ELF-1 (cell line): ENCODE measurements at regions not wholly inside any gene's neighbourhood (a gene's known extent, or its start where the extent isn't known, plus 50 kb on each side); places are given as distances from the start of the nearest gene placed in this dataset.

Experiments
- DNase-seq: peaks from one replicate; pipeline ENCODE4 v3.0.0-alpha.2; 2016; ENCODE audit warnings: low read depth, low spot score

DNA sequence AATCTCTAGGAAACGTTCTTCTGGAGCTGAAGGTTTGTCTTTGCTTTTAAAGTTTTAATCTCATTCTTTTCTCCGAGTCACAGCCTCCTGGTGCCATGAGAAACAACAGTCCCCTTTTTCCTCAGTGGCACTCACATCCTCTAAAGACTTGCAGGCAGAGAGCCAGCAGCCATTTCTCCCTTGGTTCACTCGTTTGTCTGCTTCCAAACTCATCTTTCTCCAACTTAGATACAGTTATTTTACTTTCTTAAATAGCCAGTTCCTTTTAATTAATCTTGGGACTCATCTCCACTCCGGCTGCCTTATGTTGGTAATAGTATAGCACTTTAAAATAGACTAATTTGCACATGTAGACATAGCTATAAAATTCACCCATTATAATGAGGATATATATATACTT, 555.2 kb downstream of the FGF9 start:
- DNase-seq: no peak

DNA sequence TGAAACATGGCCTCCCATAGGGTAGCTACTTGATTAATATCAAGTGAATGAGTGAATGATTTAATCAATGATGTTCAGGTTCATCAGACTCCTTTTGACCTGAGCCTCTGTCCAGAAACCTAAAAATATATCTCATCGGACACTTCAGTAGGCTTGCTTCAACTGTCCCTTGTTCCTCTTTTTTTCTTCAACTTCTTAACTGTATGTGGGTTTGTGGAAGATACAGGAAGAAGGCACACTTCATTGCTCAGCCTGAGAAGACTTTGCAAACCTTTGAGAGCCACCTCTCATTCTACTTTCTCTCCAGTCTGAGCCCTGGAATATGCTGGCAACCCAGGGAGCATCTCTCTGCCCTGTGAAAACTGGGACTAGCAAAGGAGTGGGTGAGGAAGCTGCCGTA, 557.0 kb downstream of the FGF9 start:
- DNase-seq: no peak

DNA sequence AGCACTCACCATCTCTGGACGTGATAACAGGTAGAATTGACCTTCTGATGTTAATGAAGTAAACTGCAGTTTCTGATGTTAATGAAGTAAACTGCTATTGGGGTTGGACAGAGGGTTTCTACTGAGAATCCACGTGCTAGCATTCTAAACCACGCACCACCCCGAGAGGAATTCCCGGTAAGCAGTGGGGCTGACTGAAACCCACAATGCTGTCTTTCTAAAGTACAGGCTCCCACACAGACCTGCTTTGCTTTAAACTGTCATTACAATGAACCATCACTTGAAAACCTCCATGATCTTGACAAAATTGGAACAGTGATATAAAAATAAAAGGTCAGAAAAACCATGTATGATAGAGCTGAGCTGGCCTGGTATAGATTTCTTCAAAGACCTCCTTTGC, 559.0 kb downstream of the FGF9 start:
- no peak for DNase-seq

DNA sequence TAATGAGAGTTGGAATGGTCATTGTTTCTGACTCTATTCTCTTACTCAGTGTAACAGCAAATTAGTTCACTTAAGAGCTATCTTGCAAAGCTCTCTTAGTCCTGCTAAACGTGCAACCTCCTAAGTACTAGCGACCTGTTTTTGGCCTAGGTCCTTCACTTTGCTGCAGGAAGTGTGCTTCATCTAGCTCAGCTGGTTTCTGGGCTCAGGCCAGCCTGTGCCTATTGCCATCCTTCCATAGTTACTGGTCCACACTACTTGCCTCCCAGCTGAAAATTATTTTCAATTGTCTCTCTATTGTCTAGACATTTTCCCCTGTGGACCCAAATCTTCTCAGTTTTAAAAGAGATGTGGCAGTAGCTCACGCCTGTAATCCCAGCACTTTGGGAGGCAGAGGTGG, 561.3 kb downstream of the FGF9 start:
- no peak for DNase-seq

DNA sequence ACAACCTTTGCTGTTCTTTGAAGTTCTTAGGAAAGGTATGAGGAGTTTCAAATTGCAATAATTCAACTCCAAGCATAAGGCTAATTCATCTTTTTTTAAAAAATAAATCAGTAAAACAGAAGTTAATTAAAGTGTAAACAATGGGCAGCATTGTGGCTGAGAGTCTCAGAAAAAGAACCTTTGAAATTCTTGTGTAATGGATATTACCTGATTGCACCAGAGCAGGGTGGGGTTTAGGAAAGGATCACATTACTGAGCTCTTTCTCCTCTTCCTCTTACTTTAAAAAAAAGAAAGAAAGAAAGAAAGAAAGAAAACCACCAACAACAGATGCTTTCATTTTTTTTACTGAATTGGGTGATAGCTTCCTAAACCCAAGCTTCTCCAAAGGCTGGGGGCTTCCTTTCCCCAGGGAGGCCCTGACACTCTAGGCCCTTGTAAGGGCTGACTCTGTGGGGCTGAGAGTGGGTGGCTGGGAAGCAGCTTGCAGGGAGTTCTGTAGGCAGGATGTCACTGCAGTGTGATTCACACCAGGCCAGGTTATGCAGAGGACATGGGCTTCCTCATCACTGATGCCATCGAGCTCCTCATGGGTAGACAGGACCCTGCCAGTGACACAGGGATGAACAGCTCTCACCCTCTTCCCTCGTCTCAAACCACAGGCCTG, 564.5 kb downstream of the FGF9 start:
- DNase-seq: peak; percentile 79

DNA sequence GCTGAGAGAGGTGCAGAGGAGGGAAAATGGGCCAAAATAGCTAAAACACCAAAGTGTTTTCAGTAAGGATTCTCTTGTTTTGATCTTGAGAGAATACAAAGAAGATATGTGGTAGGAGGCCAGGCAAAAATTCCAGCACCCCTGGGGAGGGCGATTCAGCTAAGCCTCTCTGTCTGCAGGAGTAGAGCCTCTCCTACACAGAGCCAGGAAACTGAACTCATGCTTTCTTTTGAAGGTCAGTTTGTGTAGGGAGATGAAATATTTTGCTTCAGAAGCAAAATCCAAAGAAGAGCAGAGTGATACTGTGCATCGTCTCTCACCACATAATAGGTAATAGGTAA, 565.0 kb downstream of the FGF9 start:
- DNase-seq: peak; percentile 82

DNA sequence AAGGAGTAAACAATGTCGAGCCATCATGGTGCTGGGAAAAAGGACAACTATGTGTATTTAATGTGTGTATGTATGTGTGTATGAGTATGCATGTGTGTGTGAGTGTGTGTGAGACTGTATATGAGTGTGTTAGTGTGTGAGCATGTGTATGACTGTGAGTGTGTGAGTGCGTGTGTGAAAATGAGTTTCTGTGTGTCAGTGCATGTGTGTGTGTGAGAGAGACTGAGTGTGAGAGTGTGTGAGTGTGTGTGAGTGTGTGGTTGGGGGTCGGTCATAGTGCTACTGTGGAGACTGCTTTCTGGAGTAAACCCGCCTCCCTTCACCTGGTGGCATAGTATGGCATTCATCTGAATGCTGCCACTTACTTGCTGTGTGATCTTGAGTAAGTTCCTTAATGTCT, 567.4 kb downstream of the FGF9 start:
- no peak for DNase-seq

DNA sequence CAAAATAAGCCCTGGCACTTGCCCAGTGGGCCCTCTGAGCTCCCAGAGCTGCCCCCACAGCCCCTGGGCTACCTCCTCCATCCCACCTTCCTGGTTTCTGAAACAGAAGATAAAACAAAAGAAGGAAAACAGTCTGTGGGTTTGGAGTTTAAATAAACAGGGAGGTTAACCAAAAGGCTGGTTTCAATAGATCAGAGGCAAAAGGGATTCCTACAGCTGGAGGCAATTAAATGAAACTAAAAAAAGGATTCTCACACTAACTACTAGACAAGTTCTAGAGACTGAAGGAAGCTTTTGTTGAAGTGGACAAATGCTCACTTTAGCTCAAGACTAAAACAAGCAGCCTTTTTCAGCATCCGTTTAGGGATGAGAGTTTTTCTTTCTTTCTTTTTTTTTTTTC, 569.8 kb downstream of the FGF9 start:
- no peak for DNase-seq

DNA sequence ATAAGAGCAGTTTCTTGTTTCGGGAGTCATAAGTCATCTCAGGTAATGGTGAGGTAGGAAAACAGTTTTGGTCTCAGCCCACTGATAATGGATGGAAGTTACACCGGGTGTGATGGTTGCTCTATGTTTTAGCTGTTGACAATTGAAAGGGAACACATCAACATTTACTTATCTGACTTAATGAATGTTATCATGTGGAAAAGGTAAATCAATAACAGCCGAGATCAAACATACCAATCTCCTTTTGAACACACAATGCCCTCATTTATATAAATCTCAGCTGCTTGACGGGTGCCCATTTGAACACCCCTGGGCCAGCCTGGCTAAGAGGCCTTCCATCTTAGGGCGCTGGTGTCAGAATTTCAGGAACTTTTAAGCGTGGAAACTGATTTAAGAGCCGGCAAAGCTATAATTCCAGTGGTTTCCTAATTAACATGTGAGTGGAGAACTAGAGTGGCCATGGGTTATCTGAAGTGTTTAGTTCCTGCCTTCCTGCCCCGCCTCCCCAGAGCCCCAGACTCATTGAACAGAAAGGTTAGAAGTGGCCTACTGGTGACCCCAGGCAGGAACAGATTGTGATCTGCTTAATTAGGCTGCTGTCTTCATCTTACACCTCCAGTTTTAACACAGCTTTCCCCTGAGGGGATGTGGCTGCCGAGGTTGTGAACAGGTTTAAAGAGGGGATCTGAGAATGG, 572.7 kb downstream of the FGF9 start:
- peak; percentile 81 for DNase-seq

DNA sequence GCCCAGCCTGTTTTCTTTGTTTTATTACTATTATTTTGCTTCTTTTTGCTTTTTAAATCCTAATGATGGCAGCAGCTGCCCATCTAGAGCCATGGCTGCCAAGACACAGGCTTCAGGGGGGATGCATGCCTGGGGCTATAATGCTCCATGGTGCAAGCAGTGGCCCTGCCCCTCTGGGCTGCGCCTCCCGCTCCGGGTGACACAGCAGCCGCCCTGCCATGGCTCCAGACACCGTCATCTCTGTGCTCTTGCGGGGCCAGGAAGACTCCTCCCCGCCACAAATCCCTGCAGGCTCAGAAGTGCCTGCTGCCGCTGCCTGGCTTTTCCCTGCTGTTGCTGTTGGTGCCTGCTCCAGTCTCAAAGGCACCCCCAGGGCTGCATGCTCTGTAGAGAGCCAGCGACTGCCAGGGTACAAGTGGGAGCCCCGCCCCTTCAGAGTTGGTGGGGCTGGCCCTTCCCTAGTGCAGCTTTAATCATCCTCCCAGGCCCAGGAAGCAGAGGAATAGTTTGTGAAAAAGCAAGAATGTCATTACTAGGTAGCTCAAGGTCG, 581.5 kb downstream of the FGF9 start:
- peak; percentile 63 for DNase-seq

DNA sequence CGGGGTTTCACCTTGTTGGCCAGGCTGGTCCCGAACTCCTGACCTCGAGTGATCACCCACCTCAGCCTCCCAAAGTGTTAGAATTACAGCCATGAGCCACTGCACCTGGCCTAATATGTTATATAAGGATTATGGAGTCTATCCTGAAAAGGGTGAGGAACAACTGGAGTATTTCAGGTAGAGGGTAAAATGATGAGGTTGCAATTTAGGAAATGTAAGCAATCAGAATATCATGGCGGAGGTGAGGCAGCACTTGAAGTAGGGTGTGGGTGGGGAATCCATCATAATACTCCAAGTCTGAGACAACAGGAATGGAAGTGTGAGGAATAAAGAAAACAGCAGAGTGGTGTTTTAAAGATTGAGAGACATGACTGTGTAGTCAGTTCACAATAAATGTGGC, 582.2 kb downstream of the FGF9 start:
- DNase-seq: no peak

DNA sequence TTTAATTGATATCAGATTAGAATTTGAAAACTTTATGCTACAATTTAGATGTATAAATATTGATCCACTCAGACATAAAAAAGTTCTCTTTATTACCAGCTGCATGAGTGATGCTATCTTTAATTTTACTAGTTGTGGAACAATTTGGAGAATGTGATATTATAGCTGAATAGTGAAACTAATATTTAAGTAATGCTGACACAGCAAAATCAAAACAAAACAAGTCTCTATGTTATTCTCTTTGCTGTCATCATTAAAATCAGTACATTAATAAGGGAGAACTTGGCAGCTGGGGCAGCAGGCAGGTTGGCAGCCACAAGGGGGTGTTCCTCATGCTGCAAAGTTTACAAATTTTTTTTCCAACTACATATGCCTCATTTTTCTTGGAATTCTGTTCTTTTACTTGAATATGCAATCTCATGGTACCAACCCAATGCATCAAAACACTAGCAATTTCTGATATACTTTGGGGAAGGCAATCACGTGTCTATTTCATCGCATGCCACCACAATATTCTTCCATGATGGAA, 585.3 kb downstream of the FGF9 start:
- no peak for DNase-seq

DNA sequence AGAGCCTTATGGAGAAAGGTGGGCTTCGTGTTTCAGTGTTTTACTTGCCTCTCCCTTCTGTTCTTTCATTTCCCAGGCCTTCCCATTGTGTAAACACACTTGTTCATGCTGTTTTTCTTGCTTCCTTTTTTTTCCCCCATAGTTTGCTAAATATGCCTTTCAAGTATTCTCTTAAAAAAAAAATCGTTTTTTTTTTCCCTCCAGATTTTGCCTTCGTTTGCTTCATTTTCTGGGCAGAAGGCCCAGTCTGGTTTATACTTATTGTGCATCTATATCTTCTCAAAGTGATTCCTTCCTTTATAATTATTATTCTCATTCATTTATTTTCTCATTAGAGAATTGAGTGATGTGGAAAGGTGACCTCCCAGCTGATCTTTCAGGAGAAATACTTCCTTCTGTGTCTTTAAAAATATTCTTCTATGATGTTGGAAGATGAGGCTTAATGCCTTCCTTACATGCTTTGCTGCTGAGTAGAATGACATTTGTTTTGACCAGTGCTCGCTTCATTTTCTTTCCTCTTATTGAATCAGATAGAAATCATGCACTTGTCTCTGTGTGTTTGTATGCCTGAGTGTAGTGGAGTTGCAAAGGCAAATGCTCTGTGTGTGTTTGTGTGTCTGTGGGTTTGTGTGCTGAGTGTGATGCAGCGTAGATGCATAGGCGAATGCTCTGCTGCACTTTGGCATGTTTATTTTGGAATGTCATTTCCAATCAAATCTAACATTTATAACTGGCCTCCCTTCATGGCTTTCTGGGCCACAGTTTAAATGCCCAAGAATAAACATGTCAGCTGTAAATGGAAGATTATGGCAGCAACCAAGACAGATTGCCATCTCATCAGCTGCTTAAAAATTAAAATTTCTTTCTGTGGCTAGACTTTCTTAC, 591.4 kb downstream of the FGF9 start:
- DNase-seq: no peak

DNA sequence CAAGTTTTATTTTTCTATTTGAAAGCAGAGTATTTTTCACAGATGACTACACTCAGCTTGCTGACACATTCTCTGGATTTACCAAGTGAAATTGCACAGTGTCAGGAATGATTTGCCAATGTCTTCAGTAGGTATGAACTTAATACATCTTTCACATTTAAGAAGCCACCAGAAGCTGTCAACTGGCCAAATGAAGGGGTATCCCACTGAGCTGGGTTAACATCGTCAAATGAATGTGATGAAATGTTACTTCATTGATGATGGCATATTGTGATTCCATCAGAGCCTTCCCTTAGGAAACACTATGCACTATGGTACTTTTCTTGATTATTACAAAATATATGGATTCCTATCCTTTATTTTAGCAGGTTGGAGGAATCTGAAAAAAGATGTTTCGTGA, 592.3 kb downstream of the FGF9 start:
- DNase-seq: no peak

DNA sequence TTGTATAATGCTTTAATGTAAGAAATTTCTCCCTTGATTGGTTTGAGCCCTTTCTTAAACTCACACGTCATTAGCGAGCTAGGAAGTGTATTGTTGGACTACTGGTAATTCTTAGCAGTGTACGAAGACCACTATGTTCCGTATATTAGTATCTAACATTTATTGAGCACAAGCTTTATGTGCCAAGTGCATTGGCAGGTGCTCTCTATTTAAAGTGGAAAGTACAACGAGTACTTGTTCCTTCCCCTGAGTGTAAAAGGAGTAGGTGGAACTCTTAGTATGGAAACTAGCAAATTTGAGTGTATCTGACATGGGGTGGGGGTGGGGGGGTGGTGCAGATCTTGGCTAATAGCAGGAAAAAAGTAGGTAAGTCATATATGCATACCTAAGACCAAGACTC, 594.7 kb downstream of the FGF9 start:
- no peak for DNase-seq

DNA sequence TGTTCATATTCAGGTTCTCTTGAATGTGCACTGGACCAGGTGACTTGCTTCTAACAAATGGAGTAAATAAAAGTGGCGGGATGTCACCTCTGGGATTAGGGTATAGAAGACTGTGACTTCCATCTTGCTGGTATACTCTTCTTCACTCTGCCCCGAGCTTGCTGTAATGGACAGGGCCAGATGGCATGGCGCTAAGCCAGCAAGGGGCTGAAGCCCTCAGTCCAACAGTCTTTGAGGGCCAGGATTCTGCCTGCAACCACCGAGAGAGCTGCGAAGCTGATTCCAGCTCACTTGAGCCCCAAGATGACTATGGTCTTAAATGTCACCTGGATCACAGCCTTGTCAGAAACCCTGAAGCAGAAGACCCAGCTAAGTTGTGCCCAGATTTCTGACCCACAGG, 600.0 kb downstream of the FGF9 start:
- no peak for DNase-seq

DNA sequence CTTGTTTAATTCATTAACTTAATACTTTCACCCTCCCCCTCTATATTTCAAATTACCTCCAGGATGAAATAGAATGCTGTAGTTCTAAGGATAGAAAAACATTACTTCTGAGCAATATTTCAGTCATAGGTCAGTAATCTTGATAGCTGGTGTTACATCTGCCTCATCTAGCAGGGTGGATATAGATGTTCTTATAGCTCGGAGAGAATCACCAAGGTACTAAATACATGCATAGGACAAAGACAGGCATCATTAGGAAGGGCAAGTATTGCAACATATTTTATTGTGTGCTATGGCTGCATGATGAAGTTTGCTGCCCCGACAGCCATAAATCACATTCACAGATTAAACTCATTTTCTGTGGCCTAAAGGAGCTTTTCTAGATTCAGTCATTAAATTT, 601.0 kb downstream of the FGF9 start:
- DNase-seq: no peak

DNA sequence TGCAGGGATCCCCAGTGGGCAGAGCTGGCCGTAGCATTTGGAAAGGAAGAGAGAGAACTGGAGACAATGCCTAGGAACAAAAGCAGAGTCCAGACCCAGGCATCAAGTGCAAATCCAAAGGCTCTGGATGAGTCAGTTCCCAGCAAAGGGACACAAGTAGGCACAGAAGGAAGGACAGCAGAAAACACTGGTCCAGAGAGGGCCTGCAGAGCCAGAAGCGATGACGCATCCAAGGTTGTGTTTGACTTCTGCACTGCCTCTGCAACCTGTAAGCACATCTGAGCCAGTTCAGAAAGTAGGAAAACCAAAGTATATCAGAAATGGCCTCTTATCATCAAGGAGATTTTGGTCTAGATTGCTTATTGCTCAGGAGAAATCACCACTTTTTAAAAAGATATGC, 604.5 kb downstream of the FGF9 start:
- no peak for DNase-seq

DNA sequence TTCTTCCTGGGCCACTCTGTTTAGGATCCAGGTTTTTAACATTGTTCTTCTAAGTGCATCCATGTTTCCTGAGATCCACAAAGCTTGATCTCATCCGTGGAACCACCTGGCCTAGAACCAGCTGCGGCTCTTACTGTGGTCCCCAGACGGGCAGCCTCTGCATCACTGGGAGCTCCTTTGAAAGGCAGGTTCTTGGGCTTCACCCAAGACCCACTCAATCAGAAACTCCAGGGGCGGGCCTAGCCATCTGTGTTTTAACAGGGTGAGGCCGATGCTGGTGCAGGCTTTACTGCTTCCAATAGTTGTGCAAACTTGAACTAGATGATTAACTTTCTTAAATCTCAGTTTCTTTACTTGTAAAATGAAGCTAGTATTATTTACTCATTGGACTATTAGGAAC, 605.7 kb downstream of the FGF9 start:
- no peak for DNase-seq

DNA sequence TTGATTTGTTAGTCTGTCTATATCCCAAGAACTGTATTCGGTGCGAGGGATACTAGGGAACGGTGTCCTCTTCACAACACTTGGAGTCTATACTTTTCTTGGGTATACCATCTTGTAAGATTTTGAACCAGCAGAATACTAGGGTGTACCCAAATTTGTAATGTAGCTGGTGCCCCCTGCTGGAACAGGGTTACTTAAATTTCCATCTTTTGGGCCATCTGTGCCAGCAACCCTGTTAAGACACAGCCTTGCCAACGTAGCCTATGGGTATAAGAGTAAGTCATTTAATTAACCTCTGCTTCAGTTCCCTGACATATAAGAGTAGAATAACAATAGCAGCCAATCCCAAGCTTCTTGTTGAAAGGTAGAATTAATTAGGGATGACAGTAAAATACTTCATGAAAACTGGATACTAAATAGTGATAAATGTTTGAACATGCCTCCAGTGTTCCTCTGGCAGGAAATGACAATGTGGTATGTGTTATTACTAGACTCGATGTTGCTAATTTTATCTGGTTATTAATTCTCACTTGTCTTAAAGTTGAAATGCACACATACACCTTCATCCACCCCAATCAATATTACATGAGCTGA, 607.6 kb downstream of the FGF9 start:
- peak; percentile 47 for DNase-seq

DNA sequence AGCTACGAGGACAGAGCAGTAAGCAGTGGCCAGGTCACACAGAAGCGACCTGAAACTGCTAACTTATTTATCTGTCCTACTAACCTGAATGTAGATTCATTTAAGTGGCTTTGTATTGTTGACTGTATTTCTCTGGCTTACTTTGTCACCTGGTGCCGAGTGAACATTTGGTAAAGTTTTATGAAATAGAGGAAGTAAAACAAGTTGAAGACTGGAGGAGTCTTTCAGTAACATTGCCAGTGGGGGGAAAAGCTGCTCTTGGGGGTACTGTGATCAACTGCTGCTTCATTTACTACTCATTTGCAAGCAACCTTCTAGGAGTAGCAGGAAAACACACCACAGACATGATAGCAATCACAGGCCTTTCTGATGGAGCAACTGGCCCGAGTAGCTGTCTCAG, 615.0 kb downstream of the FGF9 start:
- no peak for DNase-seq

DNA sequence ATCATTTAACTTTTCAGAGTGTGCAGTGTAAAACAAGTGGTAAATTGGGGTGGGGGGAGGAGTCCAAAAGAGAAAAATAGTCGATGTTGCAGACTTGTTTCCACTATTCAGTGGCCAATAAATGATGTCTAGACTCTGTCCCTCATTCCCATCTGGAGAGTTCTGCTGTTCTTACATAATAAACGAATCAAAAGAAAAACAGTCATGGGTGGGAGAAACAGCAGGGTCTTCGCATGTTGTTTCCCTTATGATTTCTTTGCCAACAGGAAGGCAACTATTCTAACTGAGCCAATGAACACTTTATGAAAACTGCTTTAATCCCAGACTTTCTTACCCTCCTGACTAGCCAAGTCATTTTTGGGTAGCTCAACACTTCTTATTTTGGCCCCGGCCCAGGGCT, 615.5 kb downstream of the FGF9 start:
- DNase-seq: no peak
